ENCODE measurements at regions not wholly inside any gene's neighbourhood (a gene's known extent, or its start where the extent isn't known, plus 50 kb on each side); places are given as distances from the start of the nearest gene placed in this dataset.

DNA sequence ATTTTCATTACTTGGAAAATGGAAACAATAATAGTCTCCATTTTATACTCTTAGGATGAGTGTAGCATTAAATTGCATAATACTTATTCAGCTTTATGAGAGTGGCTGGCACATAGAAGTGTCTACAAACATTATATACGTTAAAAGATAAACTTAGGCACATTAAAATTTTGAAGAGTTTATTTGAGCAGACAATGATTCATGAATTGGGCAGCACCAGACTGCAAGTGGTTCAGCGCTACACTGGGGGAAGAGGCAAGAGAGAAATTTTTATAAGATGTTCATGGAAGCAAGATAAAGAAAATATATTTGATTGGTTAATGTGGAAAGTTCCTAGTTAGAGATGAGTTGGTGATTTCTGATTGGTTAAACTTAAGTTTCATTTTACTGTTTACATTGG, 243.7 kb downstream of the RASEF start:
- no peak overlapping the region for H3K4me3 ChIP-seq (ENCODE audit: low read depth, low read length)
- DNase-seq (ENCODE audit: low read depth, low spot score) = no peak
- ChIA-PET POLR2A (no interaction called here), CTCF (no interaction called here)
- TF ChIP-seq, protein P1, sequence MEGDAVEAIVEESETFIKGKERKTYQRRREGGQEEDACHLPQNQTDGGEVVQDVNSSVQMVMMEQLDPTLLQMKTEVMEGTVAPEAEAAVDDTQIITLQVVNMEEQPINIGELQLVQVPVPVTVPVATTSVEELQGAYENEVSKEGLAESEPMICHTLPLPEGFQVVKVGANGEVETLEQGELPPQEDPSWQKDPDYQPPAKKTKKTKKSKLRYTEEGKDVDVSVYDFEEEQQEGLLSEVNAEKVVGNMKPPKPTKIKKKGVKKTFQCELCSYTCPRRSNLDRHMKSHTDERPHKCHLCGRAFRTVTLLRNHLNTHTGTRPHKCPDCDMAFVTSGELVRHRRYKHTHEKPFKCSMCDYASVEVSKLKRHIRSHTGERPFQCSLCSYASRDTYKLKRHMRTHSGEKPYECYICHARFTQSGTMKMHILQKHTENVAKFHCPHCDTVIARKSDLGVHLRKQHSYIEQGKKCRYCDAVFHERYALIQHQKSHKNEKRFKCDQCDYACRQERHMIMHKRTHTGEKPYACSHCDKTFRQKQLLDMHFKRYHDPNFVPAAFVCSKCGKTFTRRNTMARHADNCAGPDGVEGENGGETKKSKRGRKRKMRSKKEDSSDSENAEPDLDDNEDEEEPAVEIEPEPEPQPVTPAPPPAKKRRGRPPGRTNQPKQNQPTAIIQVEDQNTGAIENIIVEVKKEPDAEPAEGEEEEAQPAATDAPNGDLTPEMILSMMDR (IDR thresholded peaks at IDR 0.05; ENCODE audit: insufficient read depth, low read length, missing control alignments) = no peak

DNA sequence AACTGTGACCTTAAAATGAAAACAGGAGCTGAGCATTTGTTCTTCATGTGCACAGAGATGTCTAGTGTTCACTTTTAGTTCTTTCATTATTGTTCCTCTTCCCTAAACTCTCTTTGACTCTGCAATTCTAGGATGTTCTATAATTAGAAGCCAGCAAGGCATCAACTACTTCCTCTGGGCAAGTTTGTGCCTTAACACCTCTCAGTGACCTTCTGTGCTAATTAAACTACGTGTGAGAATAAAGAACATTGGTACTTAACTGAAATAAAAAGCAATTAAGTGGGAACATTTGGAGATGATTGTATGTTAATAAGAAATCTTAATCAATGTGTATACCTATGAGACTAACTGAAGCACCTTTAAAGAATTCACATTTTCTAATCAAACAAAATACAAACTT, 242.8 kb downstream of the RASEF start:
- CTCF ChIA-PET = no interaction called here
- no peak overlapping the region for H3K4me3 ChIP-seq (ENCODE audit: low read depth, low read length)
- no peak for DNase-seq (ENCODE audit: low read depth, low spot score)
- TF ChIP-seq, protein P1 (IDR thresholded peaks at IDR 0.05; ENCODE audit: insufficient read depth, low read length, missing control alignments) = no peak
- POLR2A ChIA-PET = no interaction called here

DNA sequence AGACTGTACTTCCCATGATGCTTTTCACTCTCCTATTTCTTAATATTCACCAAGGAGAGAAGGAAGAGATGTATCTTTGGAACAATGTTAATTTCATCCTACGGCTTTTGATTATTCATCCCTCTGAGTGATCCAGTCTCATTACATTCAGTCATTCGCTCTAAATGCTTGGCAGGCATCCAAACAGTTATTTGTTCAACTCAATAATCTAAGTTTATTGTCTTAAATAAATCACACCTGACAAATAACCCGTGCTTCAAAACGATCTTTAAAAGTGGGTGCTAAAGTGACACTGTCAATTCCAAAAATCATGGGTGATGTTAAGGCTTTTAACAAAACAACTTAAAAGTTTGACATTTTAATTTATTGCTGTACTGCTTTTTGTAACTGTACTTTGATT, 233.1 kb downstream of the RASEF start:
- H3K4me3 ChIP-seq (ENCODE audit: low read depth, low read length) = no peak overlapping the region
- TF ChIP-seq, protein P1 (IDR thresholded peaks at IDR 0.05; ENCODE audit: insufficient read depth, low read length, missing control alignments) = no peak
- ChIA-PET POLR2A (no interaction called here), CTCF (no interaction called here)
- DNase-seq (ENCODE audit: low read depth, low spot score) = no peak

DNA sequence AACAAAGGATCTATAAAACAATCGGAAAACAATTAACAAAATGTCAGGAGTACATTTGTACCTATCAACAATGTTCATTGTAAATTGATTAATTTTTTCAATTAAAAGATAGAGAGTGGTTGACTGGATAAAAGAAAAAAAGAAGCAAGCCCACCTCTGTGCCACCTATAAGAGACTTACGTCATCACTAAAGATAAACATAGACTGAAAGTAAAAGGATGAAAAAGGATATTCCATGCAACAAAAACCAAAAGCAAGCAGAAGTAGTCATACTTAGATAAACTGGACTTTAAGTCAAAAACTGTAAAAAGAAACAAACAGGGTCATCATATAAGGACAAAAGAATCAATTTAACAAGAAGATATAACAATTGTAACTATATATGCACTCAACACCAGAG, 197.4 kb downstream of the RASEF start:
- no peak for DNase-seq (ENCODE audit: low read depth, low spot score)
- TF ChIP-seq, protein P1 (IDR thresholded peaks at IDR 0.05; ENCODE audit: insufficient read depth, low read length, missing control alignments) = no peak
- POLR2A ChIA-PET = no interaction called here
- no peak overlapping the region for H3K4me3 ChIP-seq (ENCODE audit: low read depth, low read length)
- CTCF ChIA-PET = no interaction called here

DNA sequence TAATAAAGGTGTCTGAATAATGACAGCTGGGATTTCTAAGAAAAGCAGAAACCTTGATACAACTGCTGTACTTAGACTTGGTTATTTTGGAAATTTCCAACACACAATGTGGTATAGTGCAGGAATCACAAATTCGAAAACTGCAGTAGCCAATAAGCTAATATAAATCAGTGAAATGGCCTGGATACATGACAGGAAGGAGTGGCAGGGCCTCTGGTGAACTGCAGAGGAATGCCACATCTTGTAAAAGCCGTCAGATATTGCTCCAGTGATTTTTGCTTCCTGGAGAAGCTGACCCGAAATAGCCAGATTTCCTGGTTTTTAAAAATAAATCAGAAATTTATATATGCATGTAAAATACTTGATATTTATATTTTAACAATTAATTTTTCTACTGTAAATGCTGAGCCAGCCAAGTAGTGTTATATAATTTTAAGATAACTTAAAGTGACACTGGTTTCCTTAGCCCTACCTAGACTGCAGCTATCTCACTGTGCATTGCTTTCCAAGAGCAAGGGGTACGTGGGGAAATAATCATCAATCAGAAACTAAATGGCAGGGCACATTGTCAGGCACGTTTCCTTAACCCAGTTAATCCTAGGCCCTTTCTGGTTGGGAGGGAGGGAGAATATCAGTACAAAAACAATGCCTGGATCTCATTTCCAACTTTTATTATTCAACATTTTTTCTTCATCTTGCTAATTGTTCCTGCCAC, 182.4 kb downstream of the RASEF start:
- H3K4me3 ChIP-seq (ENCODE audit: low read depth, low read length) = no peak overlapping the region
- DNase-seq (ENCODE audit: low read depth, low spot score) = no peak
- CTCF ChIA-PET = no interaction called here
- TF ChIP-seq, protein P1 (IDR thresholded peaks at IDR 0.05; ENCODE audit: insufficient read depth, low read length, missing control alignments) = no peak
- POLR2A ChIA-PET = no interaction called here

DNA sequence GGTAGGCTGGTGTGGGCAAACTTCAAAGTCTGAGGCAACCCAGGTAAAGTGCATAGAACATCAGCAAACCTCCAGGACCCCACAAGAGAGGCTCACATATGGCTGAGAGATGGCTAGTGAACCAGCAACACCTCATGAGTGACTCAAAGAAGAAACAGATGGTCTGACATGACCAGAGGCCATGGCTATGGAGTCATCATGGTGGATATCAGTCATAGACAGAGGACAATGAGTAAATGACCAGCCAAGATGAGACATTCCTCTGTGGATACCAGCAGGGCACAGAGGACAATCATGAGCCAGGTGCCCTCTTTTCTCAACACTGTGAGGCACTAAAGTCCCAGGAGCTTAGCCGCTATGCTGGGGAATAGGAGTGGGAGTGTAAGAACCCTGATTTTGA, 180.8 kb downstream of the RASEF start:
- ChIA-PET CTCF (no interaction called here), POLR2A (no interaction called here)
- no peak overlapping the region for H3K4me3 ChIP-seq (ENCODE audit: low read depth, low read length)
- TF ChIP-seq, protein P1 (IDR thresholded peaks at IDR 0.05; ENCODE audit: insufficient read depth, low read length, missing control alignments) = no peak
- DNase-seq (ENCODE audit: low read depth, low spot score) = no peak
